Psoas muscle (tissue), 7 donors: ENCODE measurements at regions not wholly inside any gene's neighbourhood (a gene's known extent, or its start where the extent isn't known, plus 50 kb on each side); places are given as distances from the start of the nearest gene placed in this dataset.

ENCODE experiments used
- ATAC-seq, 4 donors: fragments of 200-7000 bp; cut with Tn5 transposase; one replicate each; pipeline ENCODE4 v1.9.1; 2020; ENCODE audit warnings: moderate library complexity in 3 of 4, mild to moderate bottlenecking in 2 of 4
- DNase-seq, 2 donors: peaks; one replicate each; pipeline ENCODE4 v3.0.0-alpha.2; 2020
- H3K27ac ChIP-seq: fragments of 200-600 bp; one replicate; pipeline ENCODE4 v1.8.0; 2022
- H3K27me3 ChIP-seq, 3 donors: fragments of 200-600 bp in 1 of 3; one replicate each; pipeline versions ENCODE4 v1.6.1 to v1.8.0; 2013 to 2022; ENCODE audit warnings: low read length in 2 of 3, mild to moderate bottlenecking in 2 of 3, moderate library complexity in 1 of 3; ENCODE audit not compliant: insufficient read depth in 3 of 3
- H3K36me3 ChIP-seq, 2 donors: fragments of 200-600 bp in 1 of 2; one replicate each; pipeline versions ENCODE4 v1.6.1 to v1.8.0; 2013 to 2022; ENCODE audit warnings: low read depth in 1 of 2, mild to moderate bottlenecking in 1 of 2, moderate library complexity in 1 of 2; ENCODE audit not compliant: insufficient read depth in 1 of 2
- H3K4me1 ChIP-seq: fragments of 200-600 bp; one replicate; pipeline ENCODE4 v1.8.0; 2022
- H3K4me3 ChIP-seq: fragments of 200-600 bp; one replicate; pipeline ENCODE4 v1.8.0; 2022; ENCODE audit warnings: mild to moderate bottlenecking
- H3K9me3 ChIP-seq: fragments of 200-600 bp; one replicate; pipeline ENCODE4 v1.8.0; 2022
- CTCF ChIP-seq: fragments of 200-600 bp; IDR thresholded peaks from one replicate; pipeline ENCODE4 v1.8.0; 2022; ENCODE audit warnings: antibody characterized with exemption
- WGBS, 3 donors: extraction: QIAGEN DNeasy Blood & Tissue Kit; methylation state at CpG; one replicate each; pipeline versions ENCODE4 v1.1.6 to v1.1.7; 2013; 5-methylcytosine and 5-hydroxymethylcytosine counted together
- intact Hi-C, 2 donors: fragments of 100-400 bp; cut with DNase I; formaldehyde crosslinking; loops; one replicate each; pipeline versions ENCODE4 v1.11.0 to v1.14.2; 2022
- donor health status: healthy with polysubstance abuse.
- donor health status: DM: no; HTN: no; CAD: no; lungs with moderate emphysema.
- donor health status: Bipolar disorder and iron deficiency.
- donor health status: healthy.
- donor health status: DM: yes; HTN: yes; CAD: no.
- donor health status: DM: no; HTN: no; CAD: no.
- donor health status: DM: yes; HTN: yes; CAD: no.

GRCh38 chr7:155863721-155864151, 51.5 kb upstream of the SHH start:
- no peak for DNase-seq

GRCh38 chr7:155862123-155862892, 50.0 kb upstream of the SHH start:
- 69 to 72% (median 71%) methylated on average over 12 of the region's 12 CpGs for WGBS, 3 donors
- peaks cover 0 to 6% (median 4%) of the 10 kb centered on the region in 3 donors for H3K27me3 ChIP-seq
- DNase-seq (no peak), ATAC-seq (no peak)
- H3K9me3 ChIP-seq: no peaks in the 10 kb centered on the region
- H3K4me3 ChIP-seq: no peak overlapping the region
- intact Hi-C loops: no loop called here
- H3K27ac ChIP-seq: no peak overlapping the region
- no peaks in the 10 kb centered on the region for H3K4me1 ChIP-seq
- H3K36me3 ChIP-seq: no peaks in the 10 kb centered on the region
- no peak for TF ChIP-seq CTCF

More at GRCh38 chr7:155863721-155864151, 51.5 kb upstream of the SHH start:
- Histone ChIP-seq H3K27me3 (peaks cover 0 to 6% (median 4%) of the 10 kb centered on the region in 3 donors), H3K27ac (no peak overlapping the region), H3K4me1 (no peaks in the 10 kb centered on the region), H3K9me3 (no peaks in the 10 kb centered on the region), H3K4me3 (no peak overlapping the region), H3K36me3 (no peaks in the 10 kb centered on the region)
- intact Hi-C loops: no loop called here
- ATAC-seq: no peak
- no peak for TF ChIP-seq CTCF
- WGBS, 3 donors: 82 to 86% (median 84%) methylated on average over 11 of the region's 11 CpGs
